ENCODE measurements at regions not wholly inside any gene's neighbourhood (a gene's known extent, or its start where the extent isn't known, plus 50 kb on each side); places are given as distances from the start of the nearest gene placed in this dataset.

GRCh38 chr5:136799806-136800372, 434.5 kb upstream of the TRPC7 start:
- WGBS, result no CpG with 5 or more reads among the region's 1 CpG
- H2BK5ac ChIP-seq (ENCODE audit: low read depth, low read length, poor library complexity, severe bottlenecking), result no peak overlapping the region
- no peaks in the 10 kb centered on the region for H3K4me1 ChIP-seq (ENCODE audit: control insufficient read depth, insufficient read depth, low read depth, low read length)
- no peaks in the 10 kb centered on the region for H3K79me1 ChIP-seq (replicated peaks; ENCODE audit: low read length, poor library complexity, severe bottlenecking)
- no peak overlapping the region for H3K4ac ChIP-seq (ENCODE audit: low read depth in 1 of 2, low read length in 2 of 2)
- H4K91ac ChIP-seq (ENCODE audit: low read length), result no peak overlapping the region
- H2BK120ac ChIP-seq (ENCODE audit: low read depth, low read length), result no peak overlapping the region
- H2BK15ac ChIP-seq (ENCODE audit: low read depth, poor library complexity, severe bottlenecking), result no peak overlapping the region
- no peak overlapping the region for H2AFZ ChIP-seq (ENCODE audit: low read depth, low read length)
- H3K9me3 ChIP-seq (ENCODE audit: control insufficient read depth, low read length), result no peaks in the 10 kb centered on the region
- no peak for DNase-seq
- H3K4me3 ChIP-seq (ENCODE audit: insufficient read depth in 1 of 2, low read depth in 1 of 2, low read length in 2 of 2), result no peak overlapping the region
- H2AK5ac ChIP-seq (ENCODE audit: low read length, severe bottlenecking), result no peak overlapping the region
- no peak overlapping the region for H3K23ac ChIP-seq (ENCODE audit: low read length in 2 of 2)
- H3K14ac ChIP-seq (ENCODE audit: low read length in 2 of 2), result peak overlapping the region in 1 of 2 experiments; percentile 81
- no peaks in the 10 kb centered on the region for H3K36me3 ChIP-seq (ENCODE audit: control insufficient read depth in 1 of 2, insufficient read depth in 2 of 2, low read depth in 1 of 2, low read length in 2 of 2)
- no peak overlapping the region for H4K8ac ChIP-seq (ENCODE audit: low read length)
- H3K18ac ChIP-seq (ENCODE audit: low read depth in 1 of 2, low read length in 2 of 2), result no peak overlapping the region
- H3K27ac ChIP-seq (ENCODE audit: low read length, poor library complexity, severe bottlenecking), result no peak overlapping the region
- H3K9ac ChIP-seq (ENCODE audit: low read length), result no peak overlapping the region
- H3K4me2 ChIP-seq (ENCODE audit: low read length, poor library complexity, severe bottlenecking), result no peak overlapping the region
- H2BK12ac ChIP-seq (ENCODE audit: low read length in 2 of 2), result no peak overlapping the region
- H3K27me3 ChIP-seq (ENCODE audit: control insufficient read depth in 1 of 2, insufficient read depth in 1 of 2, low read length in 2 of 2), result peaks cover 0 to 4% of the 10 kb centered on the region in 2 experiments

GRCh38 chr5:136793300-136793699, 428.0 kb upstream of the TRPC7 start:
- no peak overlapping the region for H3K4me2 ChIP-seq (ENCODE audit: low read length, poor library complexity, severe bottlenecking)

DNA sequence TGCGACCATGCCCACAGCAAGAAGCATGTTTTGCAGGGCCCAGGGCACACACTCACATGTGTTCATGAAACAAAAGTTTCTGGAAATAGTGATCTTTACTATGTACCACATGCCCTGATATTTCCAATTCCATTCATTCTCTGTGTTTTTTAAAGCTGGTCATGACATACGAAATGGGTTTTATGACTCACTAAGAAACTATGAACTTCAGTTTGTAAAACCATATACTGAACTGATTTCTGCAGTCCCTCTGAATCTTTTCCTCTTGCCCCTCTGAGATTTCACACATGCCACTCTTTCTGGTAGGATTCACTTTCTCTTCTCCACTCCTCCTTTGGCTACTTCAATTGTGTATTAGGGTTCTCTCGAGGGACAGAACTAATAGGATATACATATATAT, 416.1 kb upstream of the TRPC7 start:
- no peak overlapping the region for H4K8ac ChIP-seq (ENCODE audit: low read length)
- H2BK120ac ChIP-seq (ENCODE audit: low read depth, low read length), result no peak overlapping the region
- no peak overlapping the region for H4K91ac ChIP-seq (ENCODE audit: low read length)
- no peak overlapping the region for H3K14ac ChIP-seq (ENCODE audit: low read length in 2 of 2)
- H2AFZ ChIP-seq (ENCODE audit: low read depth, low read length), result no peak overlapping the region
- no peak overlapping the region for H2BK12ac ChIP-seq (ENCODE audit: low read length in 2 of 2)
- H3K9ac ChIP-seq (ENCODE audit: low read length), result no peak overlapping the region
- H3K4ac ChIP-seq (ENCODE audit: low read depth in 1 of 2, low read length in 2 of 2), result no peak overlapping the region
- H2BK15ac ChIP-seq (ENCODE audit: low read depth, poor library complexity, severe bottlenecking), result no peak overlapping the region
- no peaks in the 10 kb centered on the region for H3K9me3 ChIP-seq (ENCODE audit: control insufficient read depth, low read length)
- peaks cover 0 to 3% of the 10 kb centered on the region in 2 experiments for H3K27me3 ChIP-seq (ENCODE audit: control insufficient read depth in 1 of 2, insufficient read depth in 1 of 2, low read length in 2 of 2)
- H3K79me1 ChIP-seq (replicated peaks; ENCODE audit: low read length, poor library complexity, severe bottlenecking), result no peaks in the 10 kb centered on the region
- H3K23ac ChIP-seq (ENCODE audit: low read length in 2 of 2), result no peak overlapping the region
- H3K4me2 ChIP-seq (ENCODE audit: low read length, poor library complexity, severe bottlenecking), result peak overlapping the region; percentile 49
- WGBS, result 38% methylated on average over 2 of the region's 3 CpGs
- peak; percentile 61 for DNase-seq
- no peak overlapping the region for H3K27ac ChIP-seq (ENCODE audit: low read length, poor library complexity, severe bottlenecking)
- no peak overlapping the region for H2AK5ac ChIP-seq (ENCODE audit: low read length, severe bottlenecking)
- no peaks in the 10 kb centered on the region for H3K36me3 ChIP-seq (ENCODE audit: control insufficient read depth in 1 of 2, insufficient read depth in 2 of 2, low read depth in 1 of 2, low read length in 2 of 2)
- H3K4me3 ChIP-seq (ENCODE audit: insufficient read depth in 1 of 2, low read depth in 1 of 2, low read length in 2 of 2), result no peak overlapping the region
- H3K4me1 ChIP-seq (ENCODE audit: control insufficient read depth, insufficient read depth, low read depth, low read length), result peaks cover 4% of the 10 kb centered on the region
- no peak overlapping the region for H3K18ac ChIP-seq (ENCODE audit: low read depth in 1 of 2, low read length in 2 of 2)
- no peak overlapping the region for H2BK5ac ChIP-seq (ENCODE audit: low read depth, low read length, poor library complexity, severe bottlenecking)

More at GRCh38 chr5:136793300-136793699, 428.0 kb upstream of the TRPC7 start:
- H3K27ac ChIP-seq (ENCODE audit: low read length, poor library complexity, severe bottlenecking), result no peak overlapping the region
- H2BK15ac ChIP-seq (ENCODE audit: low read depth, poor library complexity, severe bottlenecking), result no peak overlapping the region
- no peaks in the 10 kb centered on the region for H3K36me3 ChIP-seq (ENCODE audit: control insufficient read depth in 1 of 2, insufficient read depth in 2 of 2, low read depth in 1 of 2, low read length in 2 of 2)
- H2AFZ ChIP-seq (ENCODE audit: low read depth, low read length), result no peak overlapping the region
- no peak overlapping the region for H2BK12ac ChIP-seq (ENCODE audit: low read length in 2 of 2)
- H4K91ac ChIP-seq (ENCODE audit: low read length), result no peak overlapping the region
- no peak overlapping the region for H3K4me3 ChIP-seq (ENCODE audit: insufficient read depth in 1 of 2, low read depth in 1 of 2, low read length in 2 of 2)
- DNase-seq, result no peak
- no peaks in the 10 kb centered on the region for H3K27me3 ChIP-seq (ENCODE audit: control insufficient read depth in 1 of 2, insufficient read depth in 1 of 2, low read length in 2 of 2)
- WGBS, result no CpG with 5 or more reads among the region's 3 CpGs
- no peak overlapping the region for H3K23ac ChIP-seq (ENCODE audit: low read length in 2 of 2)
- no peaks in the 10 kb centered on the region for H3K79me1 ChIP-seq (replicated peaks; ENCODE audit: low read length, poor library complexity, severe bottlenecking)
- H2BK120ac ChIP-seq (ENCODE audit: low read depth, low read length), result no peak overlapping the region
- no peak overlapping the region for H2AK5ac ChIP-seq (ENCODE audit: low read length, severe bottlenecking)
- H3K18ac ChIP-seq (ENCODE audit: low read depth in 1 of 2, low read length in 2 of 2), result no peak overlapping the region
- no peaks in the 10 kb centered on the region for H3K4me1 ChIP-seq (ENCODE audit: control insufficient read depth, insufficient read depth, low read depth, low read length)
- no peak overlapping the region for H2BK5ac ChIP-seq (ENCODE audit: low read depth, low read length, poor library complexity, severe bottlenecking)
- no peak overlapping the region for H3K9ac ChIP-seq (ENCODE audit: low read length)
- no peak overlapping the region for H4K8ac ChIP-seq (ENCODE audit: low read length)
- H3K14ac ChIP-seq (ENCODE audit: low read length in 2 of 2), result no peak overlapping the region
- no peak overlapping the region for H3K4ac ChIP-seq (ENCODE audit: low read depth in 1 of 2, low read length in 2 of 2)
- H3K9me3 ChIP-seq (ENCODE audit: control insufficient read depth, low read length), result no peaks in the 10 kb centered on the region

DNA sequence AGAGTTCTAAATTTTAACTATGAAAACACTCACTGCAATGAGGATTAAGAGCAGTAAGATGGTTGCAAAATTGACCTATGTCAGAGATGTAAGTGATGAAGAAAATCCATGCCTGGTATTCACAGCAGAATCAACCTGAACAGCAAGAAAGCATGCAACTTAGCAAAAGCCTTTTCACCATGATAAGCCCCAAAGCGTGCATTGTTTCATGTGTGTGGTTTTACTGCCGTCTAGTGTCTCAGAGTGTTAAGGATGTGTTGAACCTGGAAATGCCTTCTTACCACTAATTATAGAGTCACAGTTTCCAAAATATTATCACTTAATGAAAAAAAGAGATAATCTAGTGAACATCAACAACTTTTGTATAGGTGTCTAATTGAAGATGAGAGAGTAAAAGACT, 415.2 kb upstream of the TRPC7 start:
- Histone ChIP-seq H3K9ac (ENCODE audit: low read length) (no peak overlapping the region), H2BK15ac (ENCODE audit: low read depth, poor library complexity, severe bottlenecking) (no peak overlapping the region), H3K4me2 (ENCODE audit: low read length, poor library complexity, severe bottlenecking) (no peak overlapping the region), H3K79me1 (replicated peaks; ENCODE audit: low read length, poor library complexity, severe bottlenecking) (no peaks in the 10 kb centered on the region), H4K91ac (ENCODE audit: low read length) (no peak overlapping the region), H3K27me3 (ENCODE audit: control insufficient read depth in 1 of 2, insufficient read depth in 1 of 2, low read length in 2 of 2) (peaks cover 0 to 3% of the 10 kb centered on the region in 2 experiments), H4K8ac (ENCODE audit: low read length) (no peak overlapping the region), H3K4ac (ENCODE audit: low read depth in 1 of 2, low read length in 2 of 2) (no peak overlapping the region), H2BK12ac (ENCODE audit: low read length in 2 of 2) (no peak overlapping the region), H3K4me1 (ENCODE audit: control insufficient read depth, insufficient read depth, low read depth, low read length) (peaks cover 4% of the 10 kb centered on the region), H3K9me3 (ENCODE audit: control insufficient read depth, low read length) (no peaks in the 10 kb centered on the region), H3K4me3 (ENCODE audit: insufficient read depth in 1 of 2, low read depth in 1 of 2, low read length in 2 of 2) (no peak overlapping the region), H3K27ac (ENCODE audit: low read length, poor library complexity, severe bottlenecking) (no peak overlapping the region), H2AK5ac (ENCODE audit: low read length, severe bottlenecking) (no peak overlapping the region), H3K36me3 (ENCODE audit: control insufficient read depth in 1 of 2, insufficient read depth in 2 of 2, low read depth in 1 of 2, low read length in 2 of 2) (no peaks in the 10 kb centered on the region), H2BK120ac (ENCODE audit: low read depth, low read length) (no peak overlapping the region), H3K23ac (ENCODE audit: low read length in 2 of 2) (no peak overlapping the region), H3K14ac (ENCODE audit: low read length in 2 of 2) (no peak overlapping the region), H2BK5ac (ENCODE audit: low read depth, low read length, poor library complexity, severe bottlenecking) (no peak overlapping the region), H3K18ac (ENCODE audit: low read depth in 1 of 2, low read length in 2 of 2) (no peak overlapping the region), H2AFZ (ENCODE audit: low read depth, low read length) (no peak overlapping the region)
- no CpG with 5 or more reads among the region's 2 CpGs for WGBS
- DNase-seq, result peak; percentile 35
